HG02588 (cell line): ENCODE measurements at regions not wholly inside any gene's neighbourhood (a gene's known extent, or its start where the extent isn't known, plus 50 kb on each side); places are given as distances from the start of the nearest gene placed in this dataset.

ENCODE experiments used
- ATAC-seq: cut with Tn5 transposase; IDR thresholded peaks from one replicate; pipeline ENCODE4 v1.9.1; 2021; ENCODE audit warnings: mild to moderate bottlenecking, moderate library complexity; ENCODE audit not compliant: unreplicated experiment

- no peak for ATAC-seq
Measured at GRCh38 chr1:219289171-219289570, 115.5 kb downstream of the LYPLAL1 start.

- no peak for ATAC-seq
Measured at GRCh38 chr1:219283541-219283940, 109.9 kb downstream of the LYPLAL1 start.

GRCh38 chr1:219281831-219282230, 108.2 kb downstream of the LYPLAL1 start:
- no peak for ATAC-seq

GRCh38 chr1:219279017-219279770, 105.5 kb downstream of the LYPLAL1 start:
- ATAC-seq, result no peak

- ATAC-seq, result no peak
Measured at GRCh38 chr1:219278288-219278687, 104.6 kb downstream of the LYPLAL1 start.

- ATAC-seq, result no peak
Measured at GRCh38 chr1:219277304-219278105, 103.8 kb downstream of the LYPLAL1 start.

GRCh38 chr1:219276049-219276738, 102.5 kb downstream of the LYPLAL1 start:
- no peak for ATAC-seq

GRCh38 chr1:219273088-219273686, 99.5 kb downstream of the LYPLAL1 start:
- ATAC-seq, result no peak

- ATAC-seq, result no peak
Measured at GRCh38 chr1:219271818-219272535, 98.3 kb downstream of the LYPLAL1 start.

GRCh38 chr1:219269171-219269570, 95.5 kb downstream of the LYPLAL1 start:
- no peak for ATAC-seq

- no peak for ATAC-seq
Measured at GRCh38 chr1:219266524-219266923, 92.8 kb downstream of the LYPLAL1 start.

GRCh38 chr1:219265026-219265515, 91.4 kb downstream of the LYPLAL1 start:
- no peak for ATAC-seq

- ATAC-seq, result no peak
Measured at GRCh38 chr1:219264561-219264960, 90.9 kb downstream of the LYPLAL1 start.
